ENCODE measurements at regions not wholly inside any gene's neighbourhood (a gene's known extent, or its start where the extent isn't known, plus 50 kb on each side); places are given as distances from the start of the nearest gene placed in this dataset.

- TF ChIP-seq CTCF (IDR thresholded peaks at IDR 0.05; ENCODE audit: insufficient read depth, low read length, poor library complexity, severe bottlenecking), result no peak
- TF ChIP-seq EZH2phosphoT487 (conservative IDR thresholded peaks at IDR 0.05; ENCODE audit: low read length), result no peak
Observed at GRCh38 chr3:23055733-23056376, 147.3 kb upstream of the UBE2E2 start.
